RPMI7951 (cell line): ENCODE measurements at regions not wholly inside any gene's neighbourhood (a gene's known extent, or its start where the extent isn't known, plus 50 kb on each side); places are given as distances from the start of the nearest gene placed in this dataset.
A peak's percentile ranks its signal among the peaks of the same experiment; 100 is the strongest.
"Not testable (repeated sequence)": the region's sequence is repeated elsewhere in the genome, so short reads cannot be mapped to it uniquely, and the experiment has no call there.

Experiments
- DNase-seq: peaks from one replicate; pipeline ENCODE4 v3.0.0-alpha.2; 2012; ENCODE audit warnings: low read depth

- DNase-seq = no peak
Measured at GRCh38 chr3:115204475-115204874, 57.4 kb upstream of the ZBTB20 start.

GRCh38 chr3:115208066-115208750 lies 61.1 kb upstream of the ZBTB20 start:
- DNase-seq = no peak

GRCh38 chr3:115211810-115212492 lies 64.9 kb upstream of the ZBTB20 start:
- DNase-seq = no peak

- DNase-seq = no peak
Measured at GRCh38 chr3:115212615-115213014, 65.5 kb upstream of the ZBTB20 start.

- DNase-seq = not testable (repeated sequence)
Measured at GRCh38 chr3:115213052-115213451, 66.0 kb upstream of the ZBTB20 start.

GRCh38 chr3:115217292-115217677 lies 70.2 kb upstream of the ZBTB20 start:
- DNase-seq = no peak

- peak; percentile 63 for DNase-seq
Measured at GRCh38 chr3:115217678-115218451, 70.8 kb upstream of the ZBTB20 start.

- no peak for DNase-seq
Measured at GRCh38 chr3:115218859-115219258, 71.8 kb upstream of the ZBTB20 start.

- no peak for DNase-seq
Measured at GRCh38 chr3:115224687-115225086, 77.6 kb upstream of the ZBTB20 start.

GRCh38 chr3:115226844-115227445 lies 79.9 kb upstream of the ZBTB20 start:
- no peak for DNase-seq

GRCh38 chr3:115227461-115227860 lies 80.4 kb upstream of the ZBTB20 start:
- DNase-seq = no peak

GRCh38 chr3:115228266-115228665 lies 81.2 kb upstream of the ZBTB20 start:
- DNase-seq = no peak

- no peak for DNase-seq
Measured at GRCh38 chr3:115232167-115232566, 85.1 kb upstream of the ZBTB20 start.

GRCh38 chr3:115233021-115233420 lies 85.9 kb upstream of the ZBTB20 start:
- DNase-seq = no peak

GRCh38 chr3:115236496-115236895 lies 89.4 kb upstream of the ZBTB20 start:
- DNase-seq = no peak

- DNase-seq = peak; percentile 99
Measured at GRCh38 chr3:115239717-115240116, 92.6 kb upstream of the ZBTB20 start.

GRCh38 chr3:115244350-115244749 lies 97.3 kb upstream of the ZBTB20 start:
- DNase-seq = no peak

- peak; percentile 96 for DNase-seq
Measured at GRCh38 chr3:115245438-115245837, 98.3 kb upstream of the ZBTB20 start.

- no peak for DNase-seq
Measured at GRCh38 chr3:115245899-115246298, 98.8 kb upstream of the ZBTB20 start.

GRCh38 chr3:115246461-115247020 lies 99.5 kb upstream of the ZBTB20 start:
- no peak for DNase-seq

GRCh38 chr3:115248274-115248673 lies 101.2 kb upstream of the ZBTB20 start:
- peak; percentile 51 for DNase-seq

GRCh38 chr3:115251509-115251908 lies 104.4 kb upstream of the ZBTB20 start:
- DNase-seq = no peak
